ENCODE measurements at regions not wholly inside any gene's neighbourhood (a gene's known extent, or its start where the extent isn't known, plus 50 kb on each side); places are given as distances from the start of the nearest gene placed in this dataset.

DNA sequence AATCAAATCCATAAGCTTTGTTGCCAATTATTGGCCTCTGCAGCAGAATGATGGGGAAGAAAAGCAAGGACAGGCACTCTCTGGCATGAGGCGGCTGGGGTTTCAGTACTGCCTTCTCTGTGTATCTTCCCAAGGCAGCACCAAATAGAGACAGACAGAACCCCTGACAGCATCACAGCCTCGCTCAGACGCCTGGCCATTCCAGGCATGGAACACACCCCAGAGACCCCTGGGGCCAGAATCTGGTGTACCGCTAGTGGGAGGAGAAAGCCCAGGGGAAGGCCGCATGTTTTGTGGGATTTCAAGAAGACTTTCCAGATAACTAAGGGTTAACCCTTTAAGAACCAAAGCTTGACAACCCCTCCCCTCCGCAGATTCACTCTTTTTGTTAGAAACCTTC lies 282.1 kb downstream of the EN1 start:
- Histone ChIP-seq H3K4me2 (ENCODE audit: control insufficient read depth, insufficient read depth) (no peak overlapping the region), H3K27me3 (replicated peaks in 1 of 2; ENCODE audit: control insufficient read depth in 2 of 2, insufficient read depth in 2 of 2, low read length in 1 of 2) (peaks cover 0 to 3% of the 10 kb centered on the region in 2 experiments; a peak in 1 of 4 replicates), H3K4me3 (no peak overlapping the region), H3K79me2 (ENCODE audit: control insufficient read depth, insufficient read depth, low read length) (no peaks in the 10 kb centered on the region), H3K27ac (ENCODE audit: control insufficient read depth, insufficient read depth) (no peak overlapping the region), H3K4me1 (ENCODE audit: control insufficient read depth, insufficient read depth, low read length) (no peaks in the 10 kb centered on the region), H3K36me3 (ENCODE audit: control insufficient read depth in 2 of 2, insufficient read depth in 2 of 2, low read length in 1 of 2) (no peaks in the 10 kb centered on the region), H2AFZ (ENCODE audit: control insufficient read depth, low read depth, low read length) (no peak overlapping the region), H4K20me1 (ENCODE audit: control insufficient read depth, insufficient read depth) (no peaks in the 10 kb centered on the region), H3K9ac (ENCODE audit: control insufficient read depth, insufficient read depth, low read length) (no peak overlapping the region), H3K9me3 (replicated peaks; ENCODE audit: control insufficient read depth, insufficient read depth, low read length) (no peaks in the 10 kb centered on the region)
- in situ Hi-C loops (cut with MboI), result no loop called here
- SMC1A ChIA-PET (ENCODE audit: uncharacterized antibody, unreplicated experiment), result no interaction called here
- POLR2A ChIA-PET, result no interaction called here
- TF ChIP-seq NFIC (IDR thresholded peaks at IDR 0.05; ENCODE audit: low read depth, low read length), result no peak
- WGBS (ENCODE audit: insufficient coverage, insufficient replicate concordance, low lambda C conversion rate, missing lambda C conversion rate), result 5% methylated on average over 6 of the region's 6 CpGs
- no peak for ATAC-seq
- no peak for DNase-seq (ENCODE audit: low read depth, low spot score)
- CTCF ChIA-PET, result no interaction called here
- no peak for FAIRE-seq
- intact Hi-C loops (cut with micrococcal nuclease; ENCODE audit: unreplicated experiment), result no loop called here
- BruUV-seq (replicated peaks), result no TSS peak
- RAD21 ChIA-PET (ENCODE audit: unreplicated experiment), result no interaction called here

DNA sequence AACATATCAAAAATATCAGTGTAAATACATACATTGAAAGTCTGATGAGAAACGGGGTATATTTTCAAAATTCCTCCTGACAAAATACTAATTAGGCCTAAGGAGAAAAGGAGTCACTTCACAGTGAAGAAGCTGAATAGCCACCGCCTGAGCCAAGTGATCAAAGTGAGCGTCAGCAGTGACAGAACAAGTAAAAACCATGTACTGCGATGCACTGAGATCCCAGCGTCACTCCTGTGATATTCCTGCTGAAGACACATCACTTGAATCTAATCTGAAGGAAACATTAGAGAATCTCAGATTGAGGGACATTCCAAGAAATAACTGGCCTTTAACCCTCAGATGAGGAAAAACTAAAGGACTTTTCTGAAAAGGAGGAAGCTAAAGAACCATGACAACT lies 285.3 kb downstream of the EN1 start:
- H4K20me1 ChIP-seq (ENCODE audit: control insufficient read depth, insufficient read depth), result no peaks in the 10 kb centered on the region
- CTCF ChIA-PET, result no interaction called here
- SMC1A ChIA-PET (ENCODE audit: uncharacterized antibody, unreplicated experiment), result no interaction called here
- no peak overlapping the region for H3K9ac ChIP-seq (ENCODE audit: control insufficient read depth, insufficient read depth, low read length)
- no peaks in the 10 kb centered on the region for H3K36me3 ChIP-seq (ENCODE audit: control insufficient read depth in 2 of 2, insufficient read depth in 2 of 2, low read length in 1 of 2)
- no TSS peak for BruUV-seq (replicated peaks)
- peaks cover 0 to 3% of the 10 kb centered on the region in 2 experiments; a peak in 1 of 4 replicates for H3K27me3 ChIP-seq (replicated peaks in 1 of 2; ENCODE audit: control insufficient read depth in 2 of 2, insufficient read depth in 2 of 2, low read length in 1 of 2)
- H3K9me3 ChIP-seq (replicated peaks; ENCODE audit: control insufficient read depth, insufficient read depth, low read length), result no peaks in the 10 kb centered on the region
- 44% methylated on average over 5 of the region's 5 CpGs for WGBS (ENCODE audit: insufficient coverage, insufficient replicate concordance, low lambda C conversion rate, missing lambda C conversion rate)
- no peak overlapping the region for H2AFZ ChIP-seq (ENCODE audit: control insufficient read depth, low read depth, low read length)
- POLR2A ChIA-PET, result no interaction called here
- TF ChIP-seq MXI1 (IDR thresholded peaks at IDR 0.05; ENCODE audit: low read depth, low read length), result no peak
- TF ChIP-seq CHD4 (IDR thresholded peaks at IDR 0.05), result no peak
- TF ChIP-seq HDGF (IDR thresholded peaks at IDR 0.05), result no peak
- no peak for TF ChIP-seq NFYA (IDR thresholded peaks at IDR 0.05; ENCODE audit: borderline replicate concordance, low read depth, low read length)
- TF ChIP-seq RBBP5 (conservative IDR thresholded peaks at IDR 0.05), result no peak
- no peak for TF ChIP-seq BHLHE40 (IDR thresholded peaks at IDR 0.05; ENCODE audit: borderline replicate concordance in 1 of 2, low read depth in 2 of 2, low read length in 1 of 2)
- no peak for TF ChIP-seq STAT3 (IDR thresholded peaks at IDR 0.05; ENCODE audit: low read depth, low read length)
- TF ChIP-seq RB1 (IDR thresholded peaks at IDR 0.05; ENCODE audit: borderline replicate concordance), result no peak
- TF ChIP-seq, protein P1, sequence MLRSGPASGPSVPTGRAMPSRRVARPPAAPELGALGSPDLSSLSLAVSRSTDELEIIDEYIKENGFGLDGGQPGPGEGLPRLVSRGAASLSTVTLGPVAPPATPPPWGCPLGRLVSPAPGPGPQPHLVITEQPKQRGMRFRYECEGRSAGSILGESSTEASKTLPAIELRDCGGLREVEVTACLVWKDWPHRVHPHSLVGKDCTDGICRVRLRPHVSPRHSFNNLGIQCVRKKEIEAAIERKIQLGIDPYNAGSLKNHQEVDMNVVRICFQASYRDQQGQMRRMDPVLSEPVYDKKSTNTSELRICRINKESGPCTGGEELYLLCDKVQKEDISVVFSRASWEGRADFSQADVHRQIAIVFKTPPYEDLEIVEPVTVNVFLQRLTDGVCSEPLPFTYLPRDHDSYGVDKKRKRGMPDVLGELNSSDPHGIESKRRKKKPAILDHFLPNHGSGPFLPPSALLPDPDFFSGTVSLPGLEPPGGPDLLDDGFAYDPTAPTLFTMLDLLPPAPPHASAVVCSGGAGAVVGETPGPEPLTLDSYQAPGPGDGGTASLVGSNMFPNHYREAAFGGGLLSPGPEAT (IDR thresholded peaks at IDR 0.05; ENCODE audit: low read depth), result no peak
- TF ChIP-seq CHD1 (IDR thresholded peaks at IDR 0.05; ENCODE audit: low read depth, low read length), result no peak
- no peak overlapping the region for H3K4me2 ChIP-seq (ENCODE audit: control insufficient read depth, insufficient read depth)
- intact Hi-C loops (cut with micrococcal nuclease; ENCODE audit: unreplicated experiment), result no loop called here
- RAD21 ChIA-PET (ENCODE audit: unreplicated experiment), result no interaction called here
- in situ Hi-C loops (cut with MboI), result no loop called here
- H3K27ac ChIP-seq (ENCODE audit: control insufficient read depth, insufficient read depth), result no peak overlapping the region
- ATAC-seq (no peak), FAIRE-seq (no peak), DNase-seq (ENCODE audit: low read depth, low spot score) (no peak)
- H3K4me3 ChIP-seq, result no peak overlapping the region
- no peaks in the 10 kb centered on the region for H3K4me1 ChIP-seq (ENCODE audit: control insufficient read depth, insufficient read depth, low read length)
- H3K79me2 ChIP-seq (ENCODE audit: control insufficient read depth, insufficient read depth, low read length), result no peaks in the 10 kb centered on the region

Data from GM12878 (cell line).